Keratinocyte (primary cell): ENCODE measurements at regions not wholly inside any gene's neighbourhood (a gene's known extent, or its start where the extent isn't known, plus 50 kb on each side); places are given as distances from the start of the nearest gene placed in this dataset.

Source experiments
- CTCF ChIP-seq, 3 experiments: IDR thresholded peaks in 1 of 3; conservative IDR thresholded peaks in 1 of 3; optimal IDR thresholded peaks in 1 of 3; 2 replicates in 2 of 3; 3 replicates in 1 of 3; pipeline versions ENCODE3 to v1.5.1; 2011; ENCODE audit warnings: low read length in 3 of 3, mild to moderate bottlenecking in 3 of 3, moderate library complexity in 2 of 3, control low read depth in 1 of 3, inconsistent platforms in 1 of 3; ENCODE audit not compliant: insufficient read depth in 2 of 3; ENCODE audit errors: extremely low read depth in 1 of 3
- EZH2 ChIP-seq: IDR thresholded peaks from one replicate; pipeline ENCODE4 v1.6.1; 2012; ENCODE audit warnings: inconsistent platforms, mild to moderate bottlenecking, low read length, moderate library complexity

- TF ChIP-seq CTCF (optimal IDR thresholded peaks at IDR 0.05 in 1 of 3, IDR thresholded peaks at IDR 0.05 in 1 of 3, conservative IDR thresholded peaks at IDR 0.05 in 1 of 3; ENCODE audit: extremely low read depth in 1 of 3, insufficient read depth in 2 of 3, low read length in 3 of 3) = no peak
- no peak for TF ChIP-seq EZH2
These were observed 69.8 kb upstream of the CCDC112 start for GRCh38 chr5:115366223-115366622.
